DND-41 (cell line): ENCODE measurements at regions not wholly inside any gene's neighbourhood (a gene's known extent, or its start where the extent isn't known, plus 50 kb on each side); places are given as distances from the start of the nearest gene placed in this dataset.

ENCODE experiments used
- ATAC-seq: fragments of 200-7000 bp; cut with Tn5 transposase; 3 replicates; pipeline ENCODE4 v1.9.1; 2021; ENCODE audit warnings: low read depth; ENCODE audit not compliant: insufficient read depth
- DNase-seq: peaks from one replicate; pipeline ENCODE4 v3.0.0-alpha.2; 2020
- H2AFZ ChIP-seq: 2 replicates; pipeline ENCODE4 v1.6.0; 2012; ENCODE audit warnings: low read depth, low read length
- H3K27ac ChIP-seq: 2 replicates; pipeline ENCODE4 v1.5.1; 2012; ENCODE audit warnings: low read length, inconsistent platforms
- H3K27me3 ChIP-seq: fragments of 200-600 bp; sonication (generic); 2 replicates; pipeline ENCODE4 v1.6.0; 2012; ENCODE audit warnings: low read length, mild to moderate bottlenecking, inconsistent platforms; ENCODE audit not compliant: insufficient read depth, poor library complexity
- H3K36me3 ChIP-seq: 2 replicates; pipeline ENCODE4 v1.5.1; 2012; ENCODE audit warnings: low read length, inconsistent platforms; ENCODE audit not compliant: insufficient read depth
- H3K4me1 ChIP-seq: 2 replicates; pipeline ENCODE4 v1.5.1; 2012; ENCODE audit warnings: mild to moderate bottlenecking, low read length; ENCODE audit not compliant: insufficient read depth
- H3K4me2 ChIP-seq: 2 replicates; pipeline ENCODE4 v1.6.0; 2012; ENCODE audit warnings: mild to moderate bottlenecking, moderate library complexity, low read length, inconsistent platforms; ENCODE audit not compliant: insufficient read depth
- H3K4me3 ChIP-seq, 2 experiments: fragments of 200-600 bp in 1 of 2; shearing (Covaris generic) in 1 of 2; 2 replicates each; pipeline ENCODE4 v1.5.1; 2012 to 2016; ENCODE audit warnings: inconsistent platforms in 2 of 2, low read length in 2 of 2, mild to moderate bottlenecking in 2 of 2, low read depth in 1 of 2, moderate library complexity in 1 of 2
- H3K79me2 ChIP-seq: 2 replicates; pipeline ENCODE4 v1.6.0; 2012; ENCODE audit warnings: low read length, inconsistent platforms; ENCODE audit not compliant: insufficient read depth
- H3K9ac ChIP-seq: 2 replicates; pipeline ENCODE4 v1.6.0; 2012; ENCODE audit warnings: low read depth, mild to moderate bottlenecking, inconsistent platforms, low read length, moderate library complexity
- H3K9me3 ChIP-seq: 2 replicates; pipeline ENCODE4 v1.5.1; 2012; ENCODE audit warnings: low read length, moderate library complexity, mild to moderate bottlenecking, inconsistent platforms; ENCODE audit not compliant: insufficient read depth, severe bottlenecking
- H4K20me1 ChIP-seq: 2 replicates; pipeline ENCODE4 v1.6.0; 2012; ENCODE audit warnings: low read length; ENCODE audit not compliant: insufficient read depth
- EZH2 ChIP-seq: IDR thresholded peaks from 3 replicates; pipeline ENCODE4 v1.6.1; 2012; ENCODE audit warnings: borderline replicate concordance, low read depth, mild to moderate bottlenecking, moderate library complexity, low read length, inconsistent platforms; ENCODE audit not compliant: severe bottlenecking
- TF ChIP-seq, protein P1 (sequence below): IDR thresholded peaks from 2 replicates; pipeline ENCODE4 v1.5.1; 2012; ENCODE audit warnings: borderline replicate concordance, low read length, moderate library complexity, mild to moderate bottlenecking; ENCODE audit not compliant: poor library complexity, severe bottlenecking; ENCODE audit errors: extremely low read depth

DNA sequence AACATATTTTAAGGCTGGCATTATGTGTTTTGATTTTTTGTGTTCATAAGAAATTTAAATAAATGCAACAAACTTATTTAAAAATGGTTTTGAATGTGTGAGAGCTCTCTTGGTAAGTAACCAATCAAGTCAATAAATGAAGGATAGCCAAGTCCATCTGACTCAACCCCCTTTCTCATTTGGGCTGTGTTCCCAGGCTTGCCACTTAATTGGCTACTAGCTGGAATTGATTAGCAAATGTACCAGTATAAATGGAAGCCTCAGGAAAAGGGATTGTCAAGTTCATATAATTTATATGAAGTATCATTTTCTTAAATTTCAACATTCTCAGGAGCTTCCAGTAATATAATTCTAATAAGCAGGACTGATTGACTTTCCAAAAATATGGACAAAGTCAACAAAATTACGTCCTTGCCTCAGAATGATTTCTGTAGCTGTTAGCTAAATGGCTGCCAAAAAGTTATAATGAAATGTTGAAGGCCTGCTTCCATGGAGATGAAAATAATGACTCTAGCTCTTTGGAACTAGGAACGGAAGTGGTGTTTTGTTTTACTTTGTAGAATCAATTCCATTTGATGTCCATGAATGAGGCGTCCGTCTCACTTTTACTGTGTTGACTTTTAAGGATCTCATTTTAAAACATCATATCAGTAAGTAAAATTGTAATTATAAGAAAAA lies 614.9 kb downstream of the CDH26 start:
- H3K27me3 ChIP-seq: no peaks in the 10 kb centered on the region
- DNase-seq: no peak
- H4K20me1 ChIP-seq: no peaks in the 10 kb centered on the region
- no peak for ATAC-seq
- H3K4me3 ChIP-seq: no peak overlapping the region
- H3K9me3 ChIP-seq: no peaks in the 10 kb centered on the region
- no peak for TF ChIP-seq EZH2
- TF ChIP-seq, protein P1, sequence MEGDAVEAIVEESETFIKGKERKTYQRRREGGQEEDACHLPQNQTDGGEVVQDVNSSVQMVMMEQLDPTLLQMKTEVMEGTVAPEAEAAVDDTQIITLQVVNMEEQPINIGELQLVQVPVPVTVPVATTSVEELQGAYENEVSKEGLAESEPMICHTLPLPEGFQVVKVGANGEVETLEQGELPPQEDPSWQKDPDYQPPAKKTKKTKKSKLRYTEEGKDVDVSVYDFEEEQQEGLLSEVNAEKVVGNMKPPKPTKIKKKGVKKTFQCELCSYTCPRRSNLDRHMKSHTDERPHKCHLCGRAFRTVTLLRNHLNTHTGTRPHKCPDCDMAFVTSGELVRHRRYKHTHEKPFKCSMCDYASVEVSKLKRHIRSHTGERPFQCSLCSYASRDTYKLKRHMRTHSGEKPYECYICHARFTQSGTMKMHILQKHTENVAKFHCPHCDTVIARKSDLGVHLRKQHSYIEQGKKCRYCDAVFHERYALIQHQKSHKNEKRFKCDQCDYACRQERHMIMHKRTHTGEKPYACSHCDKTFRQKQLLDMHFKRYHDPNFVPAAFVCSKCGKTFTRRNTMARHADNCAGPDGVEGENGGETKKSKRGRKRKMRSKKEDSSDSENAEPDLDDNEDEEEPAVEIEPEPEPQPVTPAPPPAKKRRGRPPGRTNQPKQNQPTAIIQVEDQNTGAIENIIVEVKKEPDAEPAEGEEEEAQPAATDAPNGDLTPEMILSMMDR: no peak
- no peak overlapping the region for H3K4me2 ChIP-seq
- no peak overlapping the region for H3K9ac ChIP-seq
- H3K4me1 ChIP-seq: no peaks in the 10 kb centered on the region
- H2AFZ ChIP-seq: no peak overlapping the region
- H3K27ac ChIP-seq: no peak overlapping the region
- no peaks in the 10 kb centered on the region for H3K79me2 ChIP-seq
- no peaks in the 10 kb centered on the region for H3K36me3 ChIP-seq

DNA sequence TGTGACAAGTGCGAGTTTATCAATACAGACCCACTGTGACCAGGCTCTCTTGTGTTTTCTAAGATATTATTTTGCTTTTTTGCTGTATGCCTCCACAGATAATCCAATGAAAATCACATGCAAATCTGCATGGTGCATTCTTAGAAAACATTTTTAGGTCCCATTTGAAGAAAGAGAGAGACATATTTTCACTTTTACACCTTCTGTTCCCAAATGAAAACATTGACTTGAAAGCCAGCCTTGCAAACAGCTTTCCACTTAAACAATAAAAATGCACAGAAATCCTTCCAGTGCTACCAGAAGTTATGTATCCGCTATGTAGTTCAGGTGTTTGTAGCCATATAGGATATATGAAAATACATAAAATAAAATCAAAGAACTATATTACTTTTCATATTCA lies 618.0 kb downstream of the CDH26 start:
- H3K4me2 ChIP-seq: no peak overlapping the region
- H2AFZ ChIP-seq: no peak overlapping the region
- ATAC-seq (no peak), DNase-seq (no peak)
- no peaks in the 10 kb centered on the region for H3K36me3 ChIP-seq
- no peak overlapping the region for H3K9ac ChIP-seq
- H3K9me3 ChIP-seq: no peaks in the 10 kb centered on the region
- H3K27ac ChIP-seq: no peak overlapping the region
- no peak overlapping the region for H3K4me3 ChIP-seq
- H3K4me1 ChIP-seq: no peaks in the 10 kb centered on the region
- no peaks in the 10 kb centered on the region for H3K79me2 ChIP-seq
- no peaks in the 10 kb centered on the region for H3K27me3 ChIP-seq
- H4K20me1 ChIP-seq: 0 out of 2 replicates have a peak, but pooled peaks cover 7% of the 10 kb centered on the region
- TF ChIP-seq, protein P1: no peak
- TF ChIP-seq EZH2: no peak

GRCh38 chr20:60579941-60580515 lies 621.8 kb downstream of the CDH26 start:
- no peak for DNase-seq
- no peak overlapping the region for H3K27ac ChIP-seq
- H4K20me1 ChIP-seq: 0 out of 2 replicates have a peak, but pooled peaks cover 7% of the 10 kb centered on the region
- H3K4me3 ChIP-seq: no peak overlapping the region
- no peak overlapping the region for H2AFZ ChIP-seq
- H3K9me3 ChIP-seq: no peaks in the 10 kb centered on the region
- H3K9ac ChIP-seq: no peak overlapping the region
- TF ChIP-seq EZH2: no peak
- TF ChIP-seq, protein P1: no peak
- no peak for ATAC-seq
- no peaks in the 10 kb centered on the region for H3K27me3 ChIP-seq
- H3K4me2 ChIP-seq: no peak overlapping the region
- no peaks in the 10 kb centered on the region for H3K79me2 ChIP-seq
- H3K4me1 ChIP-seq: no peaks in the 10 kb centered on the region
- H3K36me3 ChIP-seq: no peaks in the 10 kb centered on the region
